Gastrocnemius medialis (tissue), 4 donors: ENCODE measurements at regions not wholly inside any gene's neighbourhood (a gene's known extent, or its start where the extent isn't known, plus 50 kb on each side); places are given as distances from the start of the nearest gene placed in this dataset.

Experiments
- ATAC-seq, 2 donors: fragments of 150-250 bp; one replicate each; pipeline ENCODE4 v1.9.1; 2016
- DNase-seq, 2 donors: peaks; one replicate each; pipeline ENCODE4 v3.0.0-alpha.2; 2019
- H3K27ac ChIP-seq, 4 donors: fragments of 200-600 bp; sonication (generic); 1 replicate in 1 of 4; 2 replicates in 3 of 4; pipeline ENCODE4 v1.5.1; 2016 to 2018; ENCODE audit warnings: mild to moderate bottlenecking in 2 of 4, moderate library complexity in 1 of 4
- H3K27me3 ChIP-seq, 3 donors: fragments of 200-600 bp; sonication (generic) in 2 of 3; 1 replicate in 1 of 3; 2 replicates in 2 of 3; pipeline versions ENCODE4 v1.5.1 to v1.6.0; 2016 to 2019; ENCODE audit warnings: mild to moderate bottlenecking in 1 of 3, moderate library complexity in 1 of 3
- H3K36me3 ChIP-seq, 2 donors: fragments of 200-600 bp; sonication (generic) in 1 of 2; one replicate each; pipeline ENCODE4 v1.5.1; 2017 to 2018
- H3K4me1 ChIP-seq, 2 donors: fragments of 200-600 bp; sonication (generic) in 1 of 2; one replicate each; pipeline ENCODE4 v1.5.1; 2016 to 2017; ENCODE audit warnings: mild to moderate bottlenecking in 2 of 2
- H3K4me3 ChIP-seq, 4 donors: fragments of 200-600 bp; sonication (generic) in 3 of 4; 1 replicate in 1 of 4; 2 replicates in 3 of 4; pipeline ENCODE4 v1.5.1; 2016 to 2019; ENCODE audit warnings: mild to moderate bottlenecking in 2 of 4
- H3K9me3 ChIP-seq, 3 donors: fragments of 200-600 bp; sonication (generic) in 2 of 3; 1 replicate in 1 of 3; 2 replicates in 2 of 3; pipeline ENCODE4 v1.5.1; 2016 to 2019
- POLR2A ChIP-seq, 2 donors: fragments of 450-650 bp; IDR thresholded peaks; one replicate each; pipeline ENCODE4 v1.6.1; 2017; ENCODE audit warnings: antibody characterized with exemption in 2 of 2, mild to moderate bottlenecking in 2 of 2, moderate library complexity in 2 of 2
- in situ Hi-C, 4 donors: fragments of 200-750 bp; cut with MboI; loops; one replicate each; pipeline versions ENCODE4 v1.15.0 to v1.8.0; 2017; ENCODE audit warnings: low sequenced_read_pairs in 4 of 4
- intact Hi-C: fragments of 100-400 bp; cut with DNase I; formaldehyde crosslinking; loops from one replicate; pipeline ENCODE4 v1.15.1; 2023; ENCODE audit warnings: low total_unique reads
- TF ChIP-seq, protein P1 (sequence below), 5 experiments: fragments of 450-650 bp in 3 of 5; fragments of 200-600 bp in 2 of 5; sonication (generic) in 2 of 5; IDR thresholded peaks in 4 of 5; conservative IDR thresholded peaks in 1 of 5; 1 replicate in 4 of 5; 2 replicates in 1 of 5; pipeline ENCODE4 v1.5.1; 2016 to 2019; ENCODE audit warnings: antibody characterized with exemption in 5 of 5, mild to moderate bottlenecking in 3 of 5, moderate library complexity in 3 of 5

GRCh38 chr6:62354261-62354660 lies 68.2 kb upstream of the KHDRBS2 start:
- no peaks in the 10 kb centered on the region for H3K27me3 ChIP-seq
- DNase-seq (no peak), ATAC-seq (no peak)
- no peak overlapping the region for H3K4me3 ChIP-seq
- in situ Hi-C loops: no loop called here
- H3K36me3 ChIP-seq: no peaks in the 10 kb centered on the region
- TF ChIP-seq POLR2A (IDR thresholded peaks at IDR 0.05): no peak
- TF ChIP-seq, protein P1, sequence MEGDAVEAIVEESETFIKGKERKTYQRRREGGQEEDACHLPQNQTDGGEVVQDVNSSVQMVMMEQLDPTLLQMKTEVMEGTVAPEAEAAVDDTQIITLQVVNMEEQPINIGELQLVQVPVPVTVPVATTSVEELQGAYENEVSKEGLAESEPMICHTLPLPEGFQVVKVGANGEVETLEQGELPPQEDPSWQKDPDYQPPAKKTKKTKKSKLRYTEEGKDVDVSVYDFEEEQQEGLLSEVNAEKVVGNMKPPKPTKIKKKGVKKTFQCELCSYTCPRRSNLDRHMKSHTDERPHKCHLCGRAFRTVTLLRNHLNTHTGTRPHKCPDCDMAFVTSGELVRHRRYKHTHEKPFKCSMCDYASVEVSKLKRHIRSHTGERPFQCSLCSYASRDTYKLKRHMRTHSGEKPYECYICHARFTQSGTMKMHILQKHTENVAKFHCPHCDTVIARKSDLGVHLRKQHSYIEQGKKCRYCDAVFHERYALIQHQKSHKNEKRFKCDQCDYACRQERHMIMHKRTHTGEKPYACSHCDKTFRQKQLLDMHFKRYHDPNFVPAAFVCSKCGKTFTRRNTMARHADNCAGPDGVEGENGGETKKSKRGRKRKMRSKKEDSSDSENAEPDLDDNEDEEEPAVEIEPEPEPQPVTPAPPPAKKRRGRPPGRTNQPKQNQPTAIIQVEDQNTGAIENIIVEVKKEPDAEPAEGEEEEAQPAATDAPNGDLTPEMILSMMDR (IDR thresholded peaks at IDR 0.05 in 4 of 5, conservative IDR thresholded peaks at IDR 0.05 in 1 of 5): no peak
- no peaks in the 10 kb centered on the region for H3K4me1 ChIP-seq
- H3K9me3 ChIP-seq: no peaks in the 10 kb centered on the region
- intact Hi-C loops: no loop called here
- H3K27ac ChIP-seq: no peak overlapping the region

DNA sequence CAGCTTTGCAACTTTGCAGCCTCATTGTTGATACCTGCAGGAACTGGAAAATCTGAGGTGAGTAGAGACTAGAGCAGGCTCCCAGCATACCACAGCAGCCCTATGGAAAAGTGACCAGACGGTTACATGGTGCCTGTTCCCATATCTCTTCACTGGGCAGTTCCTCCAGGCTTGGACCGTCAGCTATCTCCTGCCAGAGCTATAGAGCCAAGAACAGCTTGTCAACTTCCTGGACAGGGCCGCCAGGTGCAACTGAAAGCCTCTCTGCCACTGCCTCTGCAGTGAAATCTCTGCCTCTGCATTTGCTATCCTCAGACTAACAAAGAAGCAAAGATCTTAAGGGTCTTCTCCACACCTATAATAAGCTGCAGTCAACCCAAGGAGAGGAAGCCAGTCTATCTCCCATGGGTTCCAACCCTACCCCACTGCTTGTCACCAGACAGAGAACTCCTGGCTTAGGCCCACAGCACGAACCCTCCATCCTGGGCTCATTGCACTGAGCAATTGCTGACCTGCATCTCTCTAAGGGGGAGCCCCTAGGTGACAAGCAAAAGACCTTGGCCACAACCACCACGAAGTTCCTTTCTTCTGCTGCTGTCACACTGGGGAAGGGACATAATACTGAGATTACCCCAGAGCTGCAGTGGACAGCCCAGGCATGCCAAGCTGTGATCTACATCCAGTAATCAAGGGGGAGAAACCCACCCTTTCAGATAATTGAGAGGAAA lies 60.1 kb upstream of the KHDRBS2 start:
- intact Hi-C loops: no loop called here
- ATAC-seq: no peak
- in situ Hi-C loops: no loop called here
- Histone ChIP-seq H3K27ac (no peak overlapping the region), H3K4me1 (no peaks in the 10 kb centered on the region), H3K36me3 (no peaks in the 10 kb centered on the region), H3K27me3 (no peaks in the 10 kb centered on the region), H3K4me3 (no peak overlapping the region), H3K9me3 (no peaks in the 10 kb centered on the region)
- TF ChIP-seq, protein P1 (IDR thresholded peaks at IDR 0.05 in 4 of 5, conservative IDR thresholded peaks at IDR 0.05 in 1 of 5): no peak
- no peak for TF ChIP-seq POLR2A (IDR thresholded peaks at IDR 0.05)
- DNase-seq: no peak

DNA sequence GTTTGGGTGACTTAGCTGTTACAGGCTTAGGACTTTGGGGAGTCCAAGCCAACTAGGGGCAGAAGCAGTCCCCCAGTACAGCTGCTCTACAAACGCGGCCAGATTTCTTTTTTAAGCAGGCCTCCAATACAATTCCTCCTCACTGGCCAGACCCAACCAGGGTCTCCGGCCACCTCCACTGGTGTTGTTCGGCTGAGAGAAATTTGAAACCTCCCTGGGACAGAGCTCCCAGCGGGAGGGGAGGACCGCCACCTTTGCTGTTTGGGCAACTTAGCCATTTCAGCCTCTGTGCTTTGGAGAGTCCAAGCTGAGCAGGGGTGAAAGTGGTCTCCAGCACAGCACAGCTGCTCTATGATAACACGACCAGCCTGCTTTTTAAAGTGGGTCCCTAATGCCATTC lies 59.4 kb upstream of the KHDRBS2 start:
- in situ Hi-C loops: no loop called here
- intact Hi-C loops: no loop called here

DNA sequence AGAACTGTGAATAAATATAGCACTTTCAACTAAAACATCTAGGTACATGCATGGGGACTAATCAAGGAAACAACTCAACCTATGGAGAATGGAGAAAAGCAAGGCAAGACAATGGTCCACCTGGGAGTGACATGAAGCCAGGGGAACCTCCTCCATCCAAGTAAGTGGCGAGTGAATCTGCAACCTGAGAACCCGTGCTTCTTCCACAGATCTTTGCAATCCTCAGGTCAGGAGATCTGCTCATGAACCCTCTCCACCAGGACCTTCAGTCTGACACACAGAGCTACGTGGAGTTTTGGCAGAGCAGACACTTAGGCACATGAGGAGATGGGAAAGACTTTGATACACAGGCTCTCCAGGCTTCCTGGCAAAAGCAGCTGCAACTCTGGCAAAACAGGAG lies 58.8 kb upstream of the KHDRBS2 start:
- in situ Hi-C loops (no loop called here), intact Hi-C loops (no loop called here)
- Histone ChIP-seq H3K36me3 (no peaks in the 10 kb centered on the region), H3K4me3 (no peak overlapping the region), H3K27me3 (no peaks in the 10 kb centered on the region), H3K9me3 (no peaks in the 10 kb centered on the region), H3K4me1 (no peaks in the 10 kb centered on the region), H3K27ac (no peak overlapping the region)
- DNase-seq (no peak), ATAC-seq (no peak)
- TF ChIP-seq, protein P1 (IDR thresholded peaks at IDR 0.05 in 4 of 5, conservative IDR thresholded peaks at IDR 0.05 in 1 of 5): no peak
- no peak for TF ChIP-seq POLR2A (IDR thresholded peaks at IDR 0.05)

More for the DNA sequence above, 59.4 kb upstream of the KHDRBS2 start:
- H3K36me3 ChIP-seq: no peaks in the 10 kb centered on the region
- no peak overlapping the region for H3K4me3 ChIP-seq
- no peaks in the 10 kb centered on the region for H3K27me3 ChIP-seq
- ATAC-seq (no peak), DNase-seq (no peak)
- TF ChIP-seq, protein P1 (IDR thresholded peaks at IDR 0.05 in 4 of 5, conservative IDR thresholded peaks at IDR 0.05 in 1 of 5): no peak
- no peak for TF ChIP-seq POLR2A (IDR thresholded peaks at IDR 0.05)
- no peaks in the 10 kb centered on the region for H3K9me3 ChIP-seq
- H3K4me1 ChIP-seq: no peaks in the 10 kb centered on the region
- no peak overlapping the region for H3K27ac ChIP-seq

DNA sequence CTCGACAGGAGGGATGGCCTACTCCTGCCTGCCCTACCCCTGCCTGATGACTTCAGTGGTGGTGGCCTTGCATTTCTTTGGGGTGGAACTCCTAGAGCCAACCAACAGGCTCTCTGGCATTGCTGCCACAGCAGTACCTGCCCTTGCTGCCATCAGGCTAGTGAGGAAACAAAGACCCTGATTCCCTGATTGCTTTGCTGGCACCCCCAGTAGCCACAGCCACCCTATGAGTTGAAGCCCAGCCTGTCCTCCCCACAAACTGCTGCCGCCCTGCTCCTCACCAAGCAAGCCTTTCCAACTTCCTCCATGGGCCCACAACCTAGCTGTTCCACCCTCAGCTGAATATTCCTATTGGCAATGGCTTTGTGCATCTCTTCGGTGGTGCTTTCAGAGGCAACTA lies 52.5 kb upstream of the KHDRBS2 start:
- TF ChIP-seq, protein P1 (IDR thresholded peaks at IDR 0.05 in 4 of 5, conservative IDR thresholded peaks at IDR 0.05 in 1 of 5): no peak
- TF ChIP-seq POLR2A (IDR thresholded peaks at IDR 0.05): no peak
- no peak overlapping the region for H3K27ac ChIP-seq
- H3K4me3 ChIP-seq: no peak overlapping the region
- intact Hi-C loops (no loop called here), in situ Hi-C loops (no loop called here)
- H3K36me3 ChIP-seq: no peaks in the 10 kb centered on the region
- ATAC-seq (no peak), DNase-seq (no peak)
- H3K9me3 ChIP-seq: no peaks in the 10 kb centered on the region
- H3K27me3 ChIP-seq: no peaks in the 10 kb centered on the region
- H3K4me1 ChIP-seq: no peaks in the 10 kb centered on the region
